ENCODE measurements at regions not wholly inside any gene's neighbourhood (a gene's known extent, or its start where the extent isn't known, plus 50 kb on each side); places are given as distances from the start of the nearest gene placed in this dataset.

DNA sequence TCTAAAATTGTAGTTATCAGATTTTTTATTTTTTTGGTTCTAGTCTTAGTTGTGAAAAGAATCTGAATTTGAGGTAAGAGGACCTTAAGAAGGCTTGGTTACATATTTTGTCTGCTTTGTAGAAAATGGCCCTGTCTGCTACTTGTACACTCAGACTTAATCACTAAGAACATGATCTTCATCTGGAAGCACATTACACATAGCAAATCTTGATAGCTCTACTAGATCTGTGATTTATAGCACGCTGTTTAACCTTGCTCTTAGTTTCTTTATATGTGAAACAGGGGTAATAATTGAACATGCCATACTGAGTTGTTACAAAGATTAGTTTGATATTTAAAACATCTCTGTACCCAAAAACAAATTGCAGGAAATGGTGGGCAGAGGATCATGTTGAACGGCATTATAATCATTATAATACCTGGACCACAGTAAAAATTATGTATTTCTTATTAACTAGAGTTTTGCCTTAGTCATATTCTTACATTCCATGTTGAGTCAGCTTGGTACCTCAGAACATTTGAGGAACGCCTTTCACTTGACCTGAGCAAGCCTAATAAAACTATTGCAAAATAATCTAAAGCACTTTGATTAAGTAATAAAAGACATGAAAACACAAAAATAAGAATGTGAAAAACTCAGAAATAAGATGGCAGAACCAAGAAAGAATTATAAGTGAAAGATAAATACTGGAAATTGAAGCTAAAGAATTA, 738.0 kb upstream of the AADAT start:
- 72 to 89% methylated on average over 3 of the region's 3 CpGs for WGBS, 2 donors (ENCODE audit: low coverage in 1 of 2)
- no peaks in the 10 kb centered on the region for H3K9me3 ChIP-seq
- H3K4me3 ChIP-seq = no peak overlapping the region
- no peaks in the 10 kb centered on the region for H3K4me1 ChIP-seq
- no peaks in the 10 kb centered on the region for H3K27me3 ChIP-seq
- no peaks in the 10 kb centered on the region for H3K36me3 ChIP-seq
- TF ChIP-seq POLR2A (IDR thresholded peaks at IDR 0.05) = no peak
- TF ChIP-seq, protein P1, sequence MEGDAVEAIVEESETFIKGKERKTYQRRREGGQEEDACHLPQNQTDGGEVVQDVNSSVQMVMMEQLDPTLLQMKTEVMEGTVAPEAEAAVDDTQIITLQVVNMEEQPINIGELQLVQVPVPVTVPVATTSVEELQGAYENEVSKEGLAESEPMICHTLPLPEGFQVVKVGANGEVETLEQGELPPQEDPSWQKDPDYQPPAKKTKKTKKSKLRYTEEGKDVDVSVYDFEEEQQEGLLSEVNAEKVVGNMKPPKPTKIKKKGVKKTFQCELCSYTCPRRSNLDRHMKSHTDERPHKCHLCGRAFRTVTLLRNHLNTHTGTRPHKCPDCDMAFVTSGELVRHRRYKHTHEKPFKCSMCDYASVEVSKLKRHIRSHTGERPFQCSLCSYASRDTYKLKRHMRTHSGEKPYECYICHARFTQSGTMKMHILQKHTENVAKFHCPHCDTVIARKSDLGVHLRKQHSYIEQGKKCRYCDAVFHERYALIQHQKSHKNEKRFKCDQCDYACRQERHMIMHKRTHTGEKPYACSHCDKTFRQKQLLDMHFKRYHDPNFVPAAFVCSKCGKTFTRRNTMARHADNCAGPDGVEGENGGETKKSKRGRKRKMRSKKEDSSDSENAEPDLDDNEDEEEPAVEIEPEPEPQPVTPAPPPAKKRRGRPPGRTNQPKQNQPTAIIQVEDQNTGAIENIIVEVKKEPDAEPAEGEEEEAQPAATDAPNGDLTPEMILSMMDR (IDR thresholded peaks at IDR 0.05) = no peak
- TF ChIP-seq POLR2AphosphoS5 (IDR thresholded peaks at IDR 0.05) = no peak
- TF ChIP-seq EP300 (IDR thresholded peaks at IDR 0.05) = no peak
- no peak for ATAC-seq
- no peak overlapping the region for H3K27ac ChIP-seq

DNA sequence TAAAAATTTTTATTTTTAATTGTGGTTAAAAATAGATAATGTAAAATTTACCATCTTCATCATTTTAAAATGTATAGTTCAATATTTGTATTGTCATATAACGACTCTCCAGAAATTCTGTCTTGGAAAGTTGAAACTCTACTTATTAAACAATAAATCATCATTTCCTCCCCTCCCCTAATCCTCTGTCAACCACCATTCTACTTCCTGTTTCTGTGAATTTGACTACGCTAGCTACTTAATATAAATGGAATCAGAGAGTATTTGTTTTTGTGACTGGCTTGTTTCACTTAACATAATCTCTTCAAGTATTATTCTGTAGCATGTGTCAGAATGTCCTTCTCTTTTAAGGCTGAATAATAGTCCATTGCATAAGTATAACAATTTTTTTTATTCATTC, 729.0 kb upstream of the AADAT start:
- Histone ChIP-seq H3K27ac (no peak overlapping the region), H3K4me3 (no peak overlapping the region), H3K36me3 (no peaks in the 10 kb centered on the region), H3K9me3 (peaks cover 0 to 5% (median 0%) of the 10 kb centered on the region in 3 donors), H3K4me1 (no peaks in the 10 kb centered on the region), H3K27me3 (no peaks in the 10 kb centered on the region)
- TF ChIP-seq EP300 (IDR thresholded peaks at IDR 0.05) = no peak
- no peak for ATAC-seq
- 49 to 70% methylated on average over 2 of the region's 2 CpGs for WGBS, 2 donors (ENCODE audit: low coverage in 1 of 2)

DNA sequence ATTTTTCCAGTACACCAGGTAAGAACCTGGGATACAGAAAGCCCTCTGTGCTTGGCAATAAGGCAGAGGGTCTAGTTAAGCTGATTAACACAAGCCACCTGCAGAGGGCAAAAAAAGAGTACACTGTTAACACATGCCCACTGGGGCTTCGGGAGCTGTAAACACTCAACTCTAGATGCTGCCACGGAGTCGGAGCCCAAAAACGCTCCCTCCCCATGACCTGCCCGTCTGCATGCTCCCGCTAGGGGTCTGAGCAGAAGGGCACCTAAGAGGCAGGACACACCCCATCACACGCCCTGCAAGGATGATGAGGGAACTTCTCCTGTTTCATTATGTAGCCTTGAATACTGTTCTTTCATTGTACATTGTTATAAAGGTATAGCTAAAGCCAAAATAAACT, 715.6 kb upstream of the AADAT start:
- H3K4me1 ChIP-seq = no peaks in the 10 kb centered on the region
- no peaks in the 10 kb centered on the region for H3K36me3 ChIP-seq
- WGBS, 2 donors (ENCODE audit: low coverage in 1 of 2) = 80 to 94% methylated on average over 1 to 2 of the region's 7 CpGs
- H3K27ac ChIP-seq = no peak overlapping the region
- H3K27me3 ChIP-seq = no peaks in the 10 kb centered on the region
- no peak for ATAC-seq
- TF ChIP-seq, protein P1 (IDR thresholded peaks at IDR 0.05) = no peak
- TF ChIP-seq POLR2A (IDR thresholded peaks at IDR 0.05) (no peak), EP300 (IDR thresholded peaks at IDR 0.05) (no peak), POLR2AphosphoS5 (IDR thresholded peaks at IDR 0.05) (no peak)
- H3K9me3 ChIP-seq = no peaks in the 10 kb centered on the region
- no peak overlapping the region for H3K4me3 ChIP-seq

DNA sequence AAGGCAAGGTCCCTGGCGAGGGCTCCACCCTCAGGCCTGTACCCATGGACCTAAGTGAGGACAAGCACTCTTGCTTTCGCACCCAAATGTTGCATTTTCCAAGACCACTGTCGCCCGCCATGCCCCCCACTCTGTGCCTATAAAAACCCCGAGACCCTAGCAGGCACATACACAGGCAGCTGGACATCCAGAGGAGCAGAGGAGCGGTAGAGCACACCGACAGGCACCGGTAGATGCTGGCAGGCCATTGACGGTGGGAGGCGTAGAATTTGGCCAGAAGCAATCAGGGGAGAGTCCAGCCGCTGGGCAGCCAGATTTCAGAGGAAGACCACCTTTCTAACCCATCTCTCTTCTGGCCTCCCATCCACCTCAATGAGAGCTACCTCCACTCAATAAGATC, 715.2 kb upstream of the AADAT start:
- Histone ChIP-seq H3K27ac (no peak overlapping the region), H3K4me1 (no peaks in the 10 kb centered on the region), H3K27me3 (no peaks in the 10 kb centered on the region), H3K4me3 (no peak overlapping the region), H3K36me3 (no peaks in the 10 kb centered on the region), H3K9me3 (no peaks in the 10 kb centered on the region)
- no peak for TF ChIP-seq EP300 (IDR thresholded peaks at IDR 0.05)
- no peak for ATAC-seq
- WGBS, 2 donors (ENCODE audit: low coverage in 1 of 2) = 92% methylated on average over 6 of the region's 11 CpGs; no CpG with 5 or more reads in 1 of the 2 donors

DNA sequence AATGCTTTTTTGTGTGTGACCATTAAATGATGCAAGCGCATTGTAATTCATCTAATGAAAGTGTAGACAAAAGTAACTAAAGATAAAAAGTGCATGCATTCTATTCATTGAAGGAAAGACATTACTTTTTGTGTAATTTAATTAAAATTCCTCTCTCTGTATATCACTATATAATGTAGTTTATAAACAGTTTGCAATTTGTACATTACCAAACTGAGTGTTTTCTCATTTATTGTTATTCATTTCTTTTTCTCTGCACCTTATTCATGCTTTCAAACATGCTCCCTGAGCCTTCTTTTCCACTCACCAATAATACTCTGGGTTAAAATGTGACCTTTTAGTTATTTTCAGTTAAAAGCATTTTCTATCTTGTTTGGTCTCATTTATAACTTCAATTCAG, 713.7 kb upstream of the AADAT start:
- Histone ChIP-seq H3K36me3 (no peaks in the 10 kb centered on the region), H3K27me3 (no peaks in the 10 kb centered on the region), H3K9me3 (no peaks in the 10 kb centered on the region), H3K4me1 (no peaks in the 10 kb centered on the region), H3K27ac (no peak overlapping the region), H3K4me3 (no peak overlapping the region)
- ATAC-seq = no peak
- TF ChIP-seq POLR2A (IDR thresholded peaks at IDR 0.05) = no peak
- no peak for TF ChIP-seq EP300 (IDR thresholded peaks at IDR 0.05)
- TF ChIP-seq, protein P1 (IDR thresholded peaks at IDR 0.05) = no peak
- no peak for TF ChIP-seq POLR2AphosphoS5 (IDR thresholded peaks at IDR 0.05)
- WGBS, 2 donors (ENCODE audit: low coverage in 1 of 2) = 86 to 100% methylated on average over 1 of the region's 1 CpG

DNA sequence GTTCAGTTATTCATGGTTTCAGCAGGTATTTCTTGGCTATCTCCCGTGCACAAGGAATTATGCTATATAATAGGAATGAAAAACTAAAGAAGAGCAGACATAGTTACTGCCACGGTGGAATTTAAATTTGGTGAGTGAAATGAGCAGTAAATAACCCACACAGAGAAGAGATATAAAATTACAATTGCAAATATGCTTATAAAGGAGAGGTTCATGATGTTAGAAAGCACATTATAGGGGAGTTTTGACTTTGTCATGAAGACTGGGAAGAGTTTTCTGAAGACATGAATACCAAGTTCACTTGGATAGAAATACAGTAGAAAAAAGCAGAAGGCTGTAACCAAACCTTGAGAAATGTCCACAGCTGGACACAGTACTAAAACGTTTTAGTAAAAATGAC, 712.0 kb upstream of the AADAT start:
- H3K27ac ChIP-seq = no peak overlapping the region
- H3K9me3 ChIP-seq = no peaks in the 10 kb centered on the region
- 46 to 53% methylated on average over 3 of the region's 3 CpGs for WGBS, 2 donors (ENCODE audit: low coverage in 1 of 2)
- no peaks in the 10 kb centered on the region for H3K36me3 ChIP-seq
- no peaks in the 10 kb centered on the region for H3K27me3 ChIP-seq
- TF ChIP-seq, protein P1 (IDR thresholded peaks at IDR 0.05) = no peak
- TF ChIP-seq POLR2AphosphoS5 (IDR thresholded peaks at IDR 0.05) = no peak
- TF ChIP-seq POLR2A (IDR thresholded peaks at IDR 0.05) = no peak
- TF ChIP-seq EP300 (IDR thresholded peaks at IDR 0.05) = no peak
- no peak for ATAC-seq
- no peak overlapping the region for H3K4me3 ChIP-seq
- no peaks in the 10 kb centered on the region for H3K4me1 ChIP-seq

All from gastroesophageal sphincter (tissue), 4 donors.